Erythroblast (primary cell): ENCODE measurements at regions not wholly inside any gene's neighbourhood (a gene's known extent, or its start where the extent isn't known, plus 50 kb on each side); places are given as distances from the start of the nearest gene placed in this dataset.

Source experiments
- GATA1 ChIP-seq: IDR thresholded peaks from 2 replicates; pipeline ENCODE4 v1.6.1; 2011; ENCODE audit warnings: low read depth, mild to moderate bottlenecking, control low read depth, low read length, moderate library complexity
- POLR2A ChIP-seq: IDR thresholded peaks from 2 replicates; pipeline ENCODE4 v1.6.1; 2011; ENCODE audit warnings: mild to moderate bottlenecking, low read length

- no peak for TF ChIP-seq POLR2A
- TF ChIP-seq GATA1: no peak
Observed at GRCh38 chrX:34401411-34401810, 255.7 kb downstream of the TMEM47 start.
